Prostate gland (tissue), 2 donors: ENCODE measurements at regions not wholly inside any gene's neighbourhood (a gene's known extent, or its start where the extent isn't known, plus 50 kb on each side); places are given as distances from the start of the nearest gene placed in this dataset.

Experiments used
- DNase-seq: peaks from one replicate; pipeline ENCODE4 v3.0.0-alpha.2; 2019; ENCODE audit warnings: low spot score
- H3K27ac ChIP-seq, 2 donors: fragments of 200-600 bp; sonication (generic); 2 replicates each; pipeline ENCODE4 v1.5.1; 2017 to 2019
- H3K27me3 ChIP-seq: fragments of 200-600 bp; sonication (generic); replicated peaks from 2 replicates; pipeline ENCODE4 v1.5.1; 2019; ENCODE audit not compliant: insufficient read depth
- H3K36me3 ChIP-seq, 2 donors: fragments of 200-600 bp; sonication (generic); 1 replicate in 1 of 2; 2 replicates in 1 of 2; pipeline versions ENCODE4 v1.5.1 to v1.8.1; 2017 to 2019
- H3K4me1 ChIP-seq: fragments of 200-600 bp; sonication (generic); replicated peaks from 2 replicates; pipeline ENCODE4 v1.5.1; 2019
- H3K4me3 ChIP-seq, 2 donors: fragments of 200-600 bp; sonication (generic); 2 replicates each; pipeline ENCODE4 v1.5.1; 2017 to 2019
- H3K9me3 ChIP-seq: fragments of 200-600 bp; sonication (generic); 2 replicates; pipeline ENCODE4 v1.5.1; 2017
- POLR2A ChIP-seq: fragments of 450-650 bp; IDR thresholded peaks from one replicate; pipeline ENCODE4 v1.6.1; 2016; ENCODE audit warnings: antibody characterized with exemption, mild to moderate bottlenecking
- POLR2AphosphoS5 ChIP-seq: sonication (generic); formaldehyde crosslinking; IDR thresholded peaks from one replicate; pipeline ENCODE4 v1.6.1; 2017; ENCODE audit warnings: antibody characterized with exemption
- whole genome bisulfite sequencing: methylation state at CpG from one replicate; pipeline ENCODE4 v1.1.5; 2018; 5-methylcytosine and 5-hydroxymethylcytosine counted together
- intact Hi-C: fragments of 100-400 bp; cut with DNase I; formaldehyde crosslinking; loops from one replicate; pipeline ENCODE4 v1.14.2; 2022
- TF ChIP-seq, protein P1 (sequence below), 4 experiments: fragments of 200-600 bp in 2 of 4; fragments of 450-650 bp in 2 of 4; sonication (generic) in 2 of 4; IDR thresholded peaks; 1 replicate in 3 of 4; 2 replicates in 1 of 4; pipeline ENCODE4 v1.5.1; 2016 to 2019; ENCODE audit warnings: antibody characterized with exemption in 4 of 4, mild to moderate bottlenecking in 2 of 4, moderate library complexity in 2 of 4

DNA sequence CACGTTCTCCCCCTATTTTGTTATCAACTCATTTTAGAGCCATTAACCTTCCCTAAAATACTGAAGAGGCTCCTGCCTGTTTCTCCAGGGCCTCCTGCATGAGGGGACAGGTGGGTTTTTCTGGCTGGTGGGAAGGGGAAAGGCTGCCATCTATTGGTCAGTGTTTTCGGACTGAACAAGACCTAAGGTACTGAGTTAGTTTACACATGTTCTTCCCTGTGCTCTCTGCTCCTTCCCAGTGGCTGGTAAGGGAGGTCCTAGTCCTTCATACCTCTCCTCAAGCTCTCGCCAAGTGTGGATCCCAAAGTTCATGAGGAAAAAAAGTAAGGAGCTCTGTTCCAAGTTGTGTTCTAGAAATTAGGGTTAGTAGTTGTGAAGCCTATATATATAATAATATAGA is 357.5 kb downstream of the FSCB start:
- no peaks in the 10 kb centered on the region for H3K27me3 ChIP-seq
- DNase-seq = no peak
- no peaks in the 10 kb centered on the region for H3K36me3 ChIP-seq
- intact Hi-C loops = no loop called here
- H3K4me1 ChIP-seq = no peaks in the 10 kb centered on the region
- H3K9me3 ChIP-seq = no peaks in the 10 kb centered on the region
- no peak overlapping the region for H3K4me3 ChIP-seq
- 51% methylated on average over 3 of the region's 3 CpGs for WGBS
- TF ChIP-seq, protein P1, sequence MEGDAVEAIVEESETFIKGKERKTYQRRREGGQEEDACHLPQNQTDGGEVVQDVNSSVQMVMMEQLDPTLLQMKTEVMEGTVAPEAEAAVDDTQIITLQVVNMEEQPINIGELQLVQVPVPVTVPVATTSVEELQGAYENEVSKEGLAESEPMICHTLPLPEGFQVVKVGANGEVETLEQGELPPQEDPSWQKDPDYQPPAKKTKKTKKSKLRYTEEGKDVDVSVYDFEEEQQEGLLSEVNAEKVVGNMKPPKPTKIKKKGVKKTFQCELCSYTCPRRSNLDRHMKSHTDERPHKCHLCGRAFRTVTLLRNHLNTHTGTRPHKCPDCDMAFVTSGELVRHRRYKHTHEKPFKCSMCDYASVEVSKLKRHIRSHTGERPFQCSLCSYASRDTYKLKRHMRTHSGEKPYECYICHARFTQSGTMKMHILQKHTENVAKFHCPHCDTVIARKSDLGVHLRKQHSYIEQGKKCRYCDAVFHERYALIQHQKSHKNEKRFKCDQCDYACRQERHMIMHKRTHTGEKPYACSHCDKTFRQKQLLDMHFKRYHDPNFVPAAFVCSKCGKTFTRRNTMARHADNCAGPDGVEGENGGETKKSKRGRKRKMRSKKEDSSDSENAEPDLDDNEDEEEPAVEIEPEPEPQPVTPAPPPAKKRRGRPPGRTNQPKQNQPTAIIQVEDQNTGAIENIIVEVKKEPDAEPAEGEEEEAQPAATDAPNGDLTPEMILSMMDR (IDR thresholded peaks at IDR 0.05) = no peak
- no peak for TF ChIP-seq POLR2AphosphoS5
- no peak for TF ChIP-seq POLR2A
- H3K27ac ChIP-seq = no peak overlapping the region

DNA sequence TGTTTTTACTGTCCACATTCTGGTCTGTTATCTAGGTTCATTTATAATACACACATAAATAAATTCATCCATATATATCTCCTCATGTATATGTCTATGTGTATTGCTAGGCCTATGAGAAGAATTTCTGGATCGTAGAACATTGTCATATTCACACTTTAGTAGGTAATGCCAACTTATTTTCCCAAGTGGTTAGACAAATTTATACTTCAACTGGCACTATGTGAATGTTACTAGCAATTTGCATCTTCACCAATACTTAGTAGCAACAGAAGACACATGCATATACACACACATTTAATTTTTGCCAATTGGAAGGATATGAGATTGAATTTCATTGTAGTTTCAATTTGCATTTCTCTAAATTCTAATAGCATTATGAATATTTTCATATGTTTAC is 365.1 kb downstream of the FSCB start:
- Histone ChIP-seq H3K36me3 (no peaks in the 10 kb centered on the region), H3K27me3 (no peaks in the 10 kb centered on the region), H3K27ac (no peak overlapping the region), H3K4me1 (no peaks in the 10 kb centered on the region), H3K4me3 (no peak overlapping the region), H3K9me3 (no peaks in the 10 kb centered on the region)
- DNase-seq = no peak
- intact Hi-C loops = no loop called here
- WGBS = 100% methylated on average over 1 of the region's 1 CpG
- TF ChIP-seq POLR2AphosphoS5 (no peak), POLR2A (no peak)
- TF ChIP-seq, protein P1 (IDR thresholded peaks at IDR 0.05) = no peak

DNA sequence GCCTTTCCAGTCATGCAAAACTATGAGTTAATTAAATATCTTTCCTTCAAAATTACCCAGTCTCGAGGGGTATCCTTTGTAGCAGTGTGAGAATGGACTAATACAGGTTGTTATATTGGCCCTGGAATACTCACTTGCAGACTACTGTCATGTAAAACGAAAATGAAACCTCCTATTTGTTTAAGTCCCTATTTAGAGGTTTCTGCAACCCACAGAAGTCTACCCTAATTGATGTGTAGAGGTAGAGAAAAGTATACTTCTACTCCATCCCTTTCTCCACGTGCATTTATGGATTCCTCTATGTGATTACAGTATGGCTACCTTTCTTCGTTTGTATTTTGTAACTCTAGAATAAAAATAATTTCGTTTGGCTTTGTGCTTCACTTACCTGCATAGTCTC is 371.1 kb downstream of the FSCB start:
- TF ChIP-seq POLR2AphosphoS5 (no peak), POLR2A (no peak)
- TF ChIP-seq, protein P1 (IDR thresholded peaks at IDR 0.05) = no peak
- Histone ChIP-seq H3K27ac (no peak overlapping the region), H3K4me3 (no peak overlapping the region), H3K36me3 (no peaks in the 10 kb centered on the region), H3K4me1 (no peaks in the 10 kb centered on the region), H3K27me3 (no peaks in the 10 kb centered on the region), H3K9me3 (no peaks in the 10 kb centered on the region)
- intact Hi-C loops = no loop called here
- no peak for DNase-seq
- WGBS = 83% methylated on average over 5 of the region's 5 CpGs

DNA sequence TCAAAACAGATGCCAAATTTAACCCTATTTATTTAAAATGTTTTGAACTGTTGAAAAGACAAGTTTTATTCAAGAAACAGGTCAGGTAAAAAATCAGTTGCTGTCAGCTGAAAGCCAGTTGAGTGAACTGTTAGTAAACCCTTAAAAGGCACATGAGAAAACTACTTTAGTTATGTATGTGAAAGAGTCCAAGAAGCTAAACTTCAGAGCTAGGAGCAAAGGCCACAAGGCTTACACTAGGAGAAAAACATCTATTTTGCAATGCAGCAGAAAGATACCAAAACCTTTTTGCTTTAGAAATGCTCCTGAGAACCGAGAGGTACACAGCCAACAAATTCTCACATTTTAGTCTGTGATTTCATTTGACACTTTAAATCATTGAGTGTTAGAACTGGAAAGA is 375.2 kb downstream of the FSCB start:
- intact Hi-C loops = no loop called here
- Histone ChIP-seq H3K27ac (no peak overlapping the region), H3K36me3 (no peaks in the 10 kb centered on the region), H3K27me3 (no peaks in the 10 kb centered on the region), H3K4me1 (no peaks in the 10 kb centered on the region), H3K9me3 (no peaks in the 10 kb centered on the region), H3K4me3 (no peak overlapping the region)
- 85% methylated on average over 1 of the region's 1 CpG for WGBS
- TF ChIP-seq POLR2A (no peak), POLR2AphosphoS5 (no peak)
- TF ChIP-seq, protein P1 (IDR thresholded peaks at IDR 0.05) = no peak
- no peak for DNase-seq

DNA sequence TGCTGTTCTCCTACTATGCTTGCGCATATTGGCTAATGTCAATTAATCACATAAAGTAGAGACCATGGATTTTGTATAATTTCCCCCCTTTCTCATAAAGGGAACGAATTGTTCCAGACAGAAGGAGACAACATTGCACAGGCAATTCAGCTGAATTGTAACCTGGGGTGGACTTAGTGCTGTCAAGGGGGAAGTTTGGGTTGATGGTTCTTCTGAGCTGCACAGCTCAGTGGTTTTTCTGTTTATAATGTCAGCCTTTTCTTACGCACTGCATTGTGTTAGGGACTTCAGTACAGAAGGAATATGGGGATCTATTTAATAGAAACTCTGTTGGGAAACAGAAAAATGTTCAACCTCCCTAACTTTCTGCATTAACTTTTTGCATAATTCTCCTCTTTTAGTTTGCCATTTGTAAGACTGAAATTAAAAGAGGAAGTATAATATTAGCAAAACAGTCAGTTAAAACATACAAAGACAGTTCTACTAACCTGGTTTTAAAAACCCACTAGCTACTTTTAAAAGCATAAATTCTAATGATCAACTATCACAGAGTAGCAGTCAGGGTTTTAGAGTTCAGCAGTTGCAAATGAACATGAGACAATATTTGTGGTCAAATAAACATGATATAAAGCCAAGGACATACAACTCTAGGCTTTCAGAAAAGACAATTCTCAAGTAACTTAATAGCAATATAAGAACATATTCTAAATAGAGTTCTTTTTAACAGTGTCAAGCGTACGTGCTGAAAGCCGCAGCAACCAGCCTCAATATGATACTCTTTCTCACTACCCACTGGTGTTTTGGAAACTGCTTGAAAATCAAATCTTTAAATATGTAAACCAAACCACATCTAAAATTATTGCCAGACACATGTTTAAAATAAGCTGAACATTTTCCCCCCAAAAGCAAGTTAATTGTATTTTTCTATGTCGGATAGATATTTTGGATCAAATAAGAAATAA is 393.0 kb downstream of the FSCB start:
- no peak overlapping the region for H3K27ac ChIP-seq
- H3K4me3 ChIP-seq = no peak overlapping the region
- TF ChIP-seq, protein P1 (IDR thresholded peaks at IDR 0.05) = no peak
- TF ChIP-seq POLR2AphosphoS5 (no peak), POLR2A (no peak)
- intact Hi-C loops = no loop called here
- no peak for DNase-seq
- H3K36me3 ChIP-seq = no peaks in the 10 kb centered on the region
- WGBS = 87% methylated on average over 7 of the region's 7 CpGs
- no peaks in the 10 kb centered on the region for H3K4me1 ChIP-seq
- H3K9me3 ChIP-seq = no peaks in the 10 kb centered on the region
- no peaks in the 10 kb centered on the region for H3K27me3 ChIP-seq
